ENCODE measurements at regions not wholly inside any gene's neighbourhood (a gene's known extent, or its start where the extent isn't known, plus 50 kb on each side); places are given as distances from the start of the nearest gene placed in this dataset.

DNA sequence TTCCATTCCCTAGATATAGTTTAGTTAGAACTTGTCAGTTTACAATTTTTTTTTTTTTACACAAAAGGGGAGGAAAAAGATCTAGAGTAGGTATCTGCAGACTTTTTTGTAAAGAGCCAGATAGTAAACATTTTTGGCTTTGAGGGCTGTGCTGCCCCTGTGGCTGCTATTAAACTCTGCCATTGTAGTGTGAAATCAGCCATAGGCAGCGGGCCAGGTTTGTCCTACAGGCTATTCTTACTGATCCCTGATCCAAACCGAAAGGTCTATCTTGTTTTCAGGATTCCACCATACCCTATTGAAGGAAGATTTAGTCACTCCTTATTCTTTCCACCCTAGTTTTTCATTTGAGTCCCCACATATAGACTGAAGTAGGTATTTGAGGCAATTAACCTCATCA, 203.4 kb downstream of the RND3 start:
- TF ChIP-seq, protein P1, sequence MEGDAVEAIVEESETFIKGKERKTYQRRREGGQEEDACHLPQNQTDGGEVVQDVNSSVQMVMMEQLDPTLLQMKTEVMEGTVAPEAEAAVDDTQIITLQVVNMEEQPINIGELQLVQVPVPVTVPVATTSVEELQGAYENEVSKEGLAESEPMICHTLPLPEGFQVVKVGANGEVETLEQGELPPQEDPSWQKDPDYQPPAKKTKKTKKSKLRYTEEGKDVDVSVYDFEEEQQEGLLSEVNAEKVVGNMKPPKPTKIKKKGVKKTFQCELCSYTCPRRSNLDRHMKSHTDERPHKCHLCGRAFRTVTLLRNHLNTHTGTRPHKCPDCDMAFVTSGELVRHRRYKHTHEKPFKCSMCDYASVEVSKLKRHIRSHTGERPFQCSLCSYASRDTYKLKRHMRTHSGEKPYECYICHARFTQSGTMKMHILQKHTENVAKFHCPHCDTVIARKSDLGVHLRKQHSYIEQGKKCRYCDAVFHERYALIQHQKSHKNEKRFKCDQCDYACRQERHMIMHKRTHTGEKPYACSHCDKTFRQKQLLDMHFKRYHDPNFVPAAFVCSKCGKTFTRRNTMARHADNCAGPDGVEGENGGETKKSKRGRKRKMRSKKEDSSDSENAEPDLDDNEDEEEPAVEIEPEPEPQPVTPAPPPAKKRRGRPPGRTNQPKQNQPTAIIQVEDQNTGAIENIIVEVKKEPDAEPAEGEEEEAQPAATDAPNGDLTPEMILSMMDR (conservative IDR thresholded peaks at IDR 0.05), result no peak
- no peak overlapping the region for H2BK5ac ChIP-seq (ENCODE audit: insufficient read length, low read length)
- no peak overlapping the region for H2BK20ac ChIP-seq (ENCODE audit: low read depth, low read length, poor library complexity, severe bottlenecking)
- H4K5ac ChIP-seq (ENCODE audit: insufficient read length, low read depth, low read length), result no peak overlapping the region
- no peak overlapping the region for H3K18ac ChIP-seq (ENCODE audit: insufficient read length, low read depth, low read length)
- no peak overlapping the region for H4K8ac ChIP-seq (replicated peaks; ENCODE audit: insufficient read length, low read depth, low read length)
- no peak overlapping the region for H3K56ac ChIP-seq (ENCODE audit: insufficient read length, low read depth, low read length)
- no peak overlapping the region for H2BK12ac ChIP-seq (ENCODE audit: insufficient read length, low read depth, low read length)
- H2AFZ ChIP-seq (ENCODE audit: low read length), result no peak overlapping the region
- no peak overlapping the region for H3K27ac ChIP-seq (ENCODE audit: insufficient read length, low read depth, low read length)
- Mint-ChIP-seq H3K36me3 (ENCODE audit: insufficient read depth in 1 of 3, low read depth in 3 of 3) (peaks cover 2 to 4% (median 3%) of the 10 kb centered on the region in 3 experiments; a peak in 4 of 7 replicates), H3K4me1 (peaks cover 0 to 7% of the 10 kb centered on the region in 2 experiments; a peak in 2 of 4 replicates), H3K4me3 (no peak overlapping the region), H3K27me3 (ENCODE audit: low read depth) (no peaks in the 10 kb centered on the region), H3K27ac (no peak overlapping the region), H3K9me3 (peaks cover 5% of the 10 kb centered on the region in 2 experiments; a peak in 4 of 5 replicates)
- H3K4me2 ChIP-seq (ENCODE audit: insufficient read depth, insufficient read length, low read length), result no peak overlapping the region
- no peaks in the 10 kb centered on the region for H3K23me2 ChIP-seq (ENCODE audit: insufficient read length, low read depth, low read length, poor library complexity, severe bottlenecking)
- no peaks in the 10 kb centered on the region for H3K27me3 ChIP-seq (ENCODE audit: insufficient read depth, low read length)
- H3K23ac ChIP-seq (ENCODE audit: insufficient read length, low read depth, low read length), result no peak overlapping the region
- H3T11ph ChIP-seq (ENCODE audit: low read length), result no peak overlapping the region
- H3K4me1 ChIP-seq (ENCODE audit: insufficient read depth, low read length), result no peaks in the 10 kb centered on the region
- H4K20me1 ChIP-seq (ENCODE audit: control insufficient read depth, insufficient read depth, insufficient read length), result no peaks in the 10 kb centered on the region
- no peak overlapping the region for H3K9ac ChIP-seq (ENCODE audit: extremely low read depth, insufficient read length, low read length)
- WGBS (ENCODE audit: extremely low coverage, insufficient read length, low lambda C conversion rate), result no CpG with 5 or more reads among the region's 2 CpGs
- H2BK120ac ChIP-seq (ENCODE audit: low read depth, low read length, poor library complexity, severe bottlenecking), result no peak overlapping the region
- H3K9me3 ChIP-seq (ENCODE audit: control insufficient read depth, low read depth, low read length), result no peaks in the 10 kb centered on the region
- no peak overlapping the region for H3K14ac ChIP-seq (ENCODE audit: insufficient read depth, low read length)
- DNase-seq, result no peak
- no peak overlapping the region for H2AK5ac ChIP-seq (ENCODE audit: insufficient read length, low read length)
- H3K79me1 ChIP-seq (ENCODE audit: insufficient read depth, low read depth, low read length, poor library complexity, severe bottlenecking), result no peaks in the 10 kb centered on the region
- no peak overlapping the region for H4K91ac ChIP-seq (ENCODE audit: insufficient read length, low read depth, low read length)
- H3K79me2 ChIP-seq (ENCODE audit: insufficient read depth, low read length), result no peaks in the 10 kb centered on the region
- H2BK15ac ChIP-seq (ENCODE audit: low read depth, low read length), result no peak overlapping the region
- H3K4ac ChIP-seq (ENCODE audit: low read depth, low read length), result no peak overlapping the region
